Astrocyte (in vitro differentiated cells and primary cell): ENCODE measurements at regions not wholly inside any gene's neighbourhood (a gene's known extent, or its start where the extent isn't known, plus 50 kb on each side); places are given as distances from the start of the nearest gene placed in this dataset.

ENCODE experiments used
- DNase-seq: peaks from one replicate; pipeline ENCODE4 v3.0.0-alpha.2; 2010; ENCODE audit warnings: low read depth
- FAIRE-seq: peaks from 2 replicates; lab custom pipeline; 2011; peaks lifted over from hg19 to GRCh38; lab: Jason Lieb, UNC
- H2AFZ ChIP-seq: 2 replicates; pipeline ENCODE4 v1.6.0; 2012; ENCODE audit warnings: low read depth, low read length, inconsistent platforms
- H3K27ac ChIP-seq: 2 replicates; pipeline ENCODE4 v1.5.1; 2011; ENCODE audit warnings: low read depth, low read length, inconsistent platforms
- H3K27me3 ChIP-seq: 2 replicates; pipeline ENCODE4 v1.6.0; 2011; ENCODE audit warnings: low read length, inconsistent platforms; ENCODE audit not compliant: insufficient read depth
- H3K36me3 ChIP-seq: 2 replicates; pipeline ENCODE4 v1.5.1; 2011; ENCODE audit warnings: low read length, inconsistent platforms; ENCODE audit not compliant: insufficient read depth
- H3K4me1 ChIP-seq: 2 replicates; pipeline ENCODE4 v1.5.1; 2011; ENCODE audit warnings: low read length, inconsistent platforms; ENCODE audit not compliant: insufficient read depth
- H3K4me2 ChIP-seq: 2 replicates; pipeline ENCODE4 v1.6.0; 2012; ENCODE audit warnings: low read length, inconsistent platforms
- H3K4me3 ChIP-seq: 2 replicates; pipeline ENCODE4 v1.5.1; 2011; ENCODE audit warnings: low read depth, mild to moderate bottlenecking, low read length, inconsistent platforms; ENCODE audit not compliant: insufficient read depth
- H3K79me2 ChIP-seq: 2 replicates; pipeline ENCODE4 v1.6.0; 2012; ENCODE audit warnings: mild to moderate bottlenecking, low read length, inconsistent platforms; ENCODE audit not compliant: insufficient read depth
- H3K9ac ChIP-seq: 2 replicates; pipeline ENCODE4 v1.6.0; 2012; ENCODE audit warnings: mild to moderate bottlenecking, low read length, inconsistent platforms
- H3K9me3 ChIP-seq: 2 replicates; pipeline ENCODE4 v1.5.1; 2012; ENCODE audit warnings: low read depth, mild to moderate bottlenecking, low read length, inconsistent platforms; ENCODE audit not compliant: insufficient read depth
- H4K20me1 ChIP-seq: 2 replicates; pipeline ENCODE4 v1.6.0; 2012; ENCODE audit warnings: low read length, inconsistent platforms; ENCODE audit not compliant: insufficient read depth
- H3K27ac Mint-ChIP-seq: one replicate; pipeline ENCODE4 v1.8.0; 2021; ENCODE audit warnings: mild to moderate bottlenecking, mixed read lengths; ENCODE audit not compliant: unreplicated experiment
- H3K27me3 Mint-ChIP-seq: one replicate; pipeline ENCODE4 v1.8.0; 2021; ENCODE audit warnings: low read depth, mixed read lengths; ENCODE audit not compliant: unreplicated experiment
- H3K36me3 Mint-ChIP-seq: one replicate; pipeline ENCODE4 v1.8.0; 2021; ENCODE audit warnings: low read depth, mixed read lengths; ENCODE audit not compliant: unreplicated experiment
- H3K4me1 Mint-ChIP-seq: one replicate; pipeline ENCODE4 v1.8.0; 2021; ENCODE audit warnings: low read depth, mixed read lengths; ENCODE audit not compliant: unreplicated experiment
- H3K4me3 Mint-ChIP-seq: one replicate; pipeline ENCODE4 v1.8.0; 2021; ENCODE audit warnings: mild to moderate bottlenecking, moderate library complexity, mixed read lengths; ENCODE audit not compliant: unreplicated experiment
- H3K9me3 Mint-ChIP-seq: one replicate; pipeline ENCODE4 v1.8.0; 2021; ENCODE audit warnings: mild to moderate bottlenecking, mixed read lengths; ENCODE audit not compliant: unreplicated experiment
- CTCF ChIP-seq: IDR thresholded peaks from 2 replicates; pipeline ENCODE4 v1.5.1; 2011; ENCODE audit warnings: low read depth, mild to moderate bottlenecking, inconsistent platforms, low read length, moderate library complexity; ENCODE audit not compliant: insufficient read depth
- EZH2 ChIP-seq: IDR thresholded peaks from 2 replicates; pipeline ENCODE4 v1.6.1; 2012; ENCODE audit warnings: mild to moderate bottlenecking, low read length, inconsistent platforms; ENCODE audit not compliant: insufficient read depth

- no peaks in the 10 kb centered on the region for H3K9me3 ChIP-seq
- no peak overlapping the region for H2AFZ ChIP-seq
- no peaks in the 10 kb centered on the region for H3K36me3 ChIP-seq
- Mint-ChIP-seq H3K27ac (peak overlapping the region; percentile 56), H3K27me3 (no peaks in the 10 kb centered on the region), H3K4me1 (peaks cover 32% of the 10 kb centered on the region), H3K4me3 (no peak overlapping the region), H3K9me3 (peaks cover 10% of the 10 kb centered on the region), H3K36me3 (peaks cover 2% of the 10 kb centered on the region)
- no peaks in the 10 kb centered on the region for H4K20me1 ChIP-seq
- peak overlapping the region; percentile 82 for H3K27ac ChIP-seq
- no peak overlapping the region for H3K4me3 ChIP-seq
- H3K79me2 ChIP-seq, result no peaks in the 10 kb centered on the region
- peak; percentile 56 for FAIRE-seq
- peak overlapping the region; percentile 72 for H3K4me2 ChIP-seq
- peak; percentile 98 for DNase-seq
- H3K4me1 ChIP-seq, result peaks cover 35% of the 10 kb centered on the region
- no peaks in the 10 kb centered on the region for H3K27me3 ChIP-seq
- peak overlapping the region; percentile 51 for H3K9ac ChIP-seq
- TF ChIP-seq EZH2 (no peak), CTCF (no peak)
Observed at GRCh38 chr10:60521974-60522405, 132.3 kb upstream of the ANK3 start.

- Histone ChIP-seq H3K4me3 (no peak overlapping the region), H3K4me1 (peaks cover 25% of the 10 kb centered on the region), H3K4me2 (no peak overlapping the region), H4K20me1 (no peaks in the 10 kb centered on the region), H3K9ac (no peak overlapping the region), H3K36me3 (no peaks in the 10 kb centered on the region), H3K79me2 (no peaks in the 10 kb centered on the region), H2AFZ (no peak overlapping the region), H3K9me3 (no peaks in the 10 kb centered on the region), H3K27me3 (no peaks in the 10 kb centered on the region), H3K27ac (no peak overlapping the region)
- no peaks in the 10 kb centered on the region for H3K36me3 Mint-ChIP-seq
- FAIRE-seq, result no peak
- no peak for DNase-seq
- no peaks in the 10 kb centered on the region for H3K27me3 Mint-ChIP-seq
- H3K4me3 Mint-ChIP-seq, result no peak overlapping the region
- no peak for TF ChIP-seq EZH2
- no peak for TF ChIP-seq CTCF
- peaks cover 2% of the 10 kb centered on the region for H3K9me3 Mint-ChIP-seq
- peaks cover 18% of the 10 kb centered on the region for H3K4me1 Mint-ChIP-seq
- no peak overlapping the region for H3K27ac Mint-ChIP-seq
Observed at GRCh38 chr10:60518745-60519144, 129.1 kb upstream of the ANK3 start.

GRCh38 chr10:60517805-60518204, 128.1 kb upstream of the ANK3 start:
- Histone ChIP-seq H3K79me2 (no peaks in the 10 kb centered on the region), H3K9ac (no peak overlapping the region), H2AFZ (no peak overlapping the region), H3K9me3 (no peaks in the 10 kb centered on the region), H3K4me2 (no peak overlapping the region), H4K20me1 (no peaks in the 10 kb centered on the region), H3K27ac (no peak overlapping the region), H3K27me3 (no peaks in the 10 kb centered on the region), H3K4me3 (no peak overlapping the region), H3K36me3 (no peaks in the 10 kb centered on the region), H3K4me1 (peaks cover 25% of the 10 kb centered on the region)
- no peak overlapping the region for H3K27ac Mint-ChIP-seq
- H3K36me3 Mint-ChIP-seq, result no peaks in the 10 kb centered on the region
- H3K27me3 Mint-ChIP-seq, result no peaks in the 10 kb centered on the region
- no peak for FAIRE-seq
- DNase-seq, result peak; percentile 30
- no peaks in the 10 kb centered on the region for H3K9me3 Mint-ChIP-seq
- H3K4me3 Mint-ChIP-seq, result no peak overlapping the region
- H3K4me1 Mint-ChIP-seq, result peaks cover 18% of the 10 kb centered on the region
- TF ChIP-seq CTCF (no peak), EZH2 (no peak)
